ENCODE measurements at regions not wholly inside any gene's neighbourhood (a gene's known extent, or its start where the extent isn't known, plus 50 kb on each side); places are given as distances from the start of the nearest gene placed in this dataset.

GRCh38 chr20:60584221-60584620 lies 626.0 kb downstream of the CDH26 start:
- WGBS, 2 experiments (ENCODE audit: extremely low coverage in 1 of 2, insufficient coverage in 1 of 2, insufficient read length in 1 of 2, insufficient replicate concordance in 2 of 2, low coverage in 1 of 2, low lambda C conversion rate in 2 of 2, missing lambda C conversion rate in 1 of 2): 89% methylated on average over 4 of the region's 4 CpGs; no CpG with 5 or more reads in 1 of the 2 experiments
- ChIA-PET POLR2A (ENCODE audit: partially characterized antibody) (no interaction called here), CTCF (ENCODE audit: partially characterized antibody) (no interaction called here)

More at GRCh38 chr20:60584221-60584620, 626.0 kb downstream of the CDH26 start:
- Histone ChIP-seq H4K5ac (ENCODE audit: insufficient read length, low read depth, low read length) (no peak overlapping the region), H3K9me3 (ENCODE audit: insufficient read depth in 2 of 2, low read depth in 1 of 2, low read length in 1 of 2) (no peaks in the 10 kb centered on the region), H3K27ac (ENCODE audit: low read depth, low read length) (no peak overlapping the region), H3K4me1 (replicated peaks in 1 of 4; ENCODE audit: control insufficient read depth in 3 of 4, insufficient read depth in 4 of 4, low read length in 3 of 4) (peaks cover 0 to 6% (median 4%) of the 10 kb centered on the region in 4 experiments; a peak in 4 of 7 replicates), H2BK20ac (ENCODE audit: low read length) (no peak overlapping the region), H3K79me1 (ENCODE audit: low read depth, low read length) (no peaks in the 10 kb centered on the region), H3K23me2 (ENCODE audit: low read depth, low read length) (no peaks in the 10 kb centered on the region), H3K27me3 (replicated peaks in 1 of 4; ENCODE audit: control insufficient read depth in 3 of 4, extremely low read depth in 1 of 4, insufficient read depth in 3 of 4, low read length in 3 of 4) (no peaks in the 10 kb centered on the region), H4K91ac (replicated peaks; ENCODE audit: insufficient read length, low read length) (no peak overlapping the region), H3K79me2 (ENCODE audit: control insufficient read depth in 1 of 2, insufficient read depth in 2 of 2, low read length in 2 of 2) (no peaks in the 10 kb centered on the region), H3K9ac (replicated peaks in 1 of 4; ENCODE audit: extremely low read depth in 1 of 4, low read depth in 3 of 4, low read length in 3 of 4) (no peak overlapping the region), H3K36me3 (ENCODE audit: control insufficient read depth in 2 of 4, insufficient read depth in 4 of 4, low read length in 3 of 4) (no peaks in the 10 kb centered on the region), H2BK15ac (ENCODE audit: low read length) (no peak overlapping the region), H3K4ac (replicated peaks; ENCODE audit: insufficient read length, low read depth, low read length) (no peak overlapping the region), H3K4me3 (ENCODE audit: extremely low read depth in 1 of 4, insufficient read depth in 2 of 4, low read depth in 3 of 4, low read length in 4 of 4) (no peak overlapping the region), H3K23ac (ENCODE audit: insufficient read length) (no peak overlapping the region), H4K20me1 (replicated peaks in 1 of 2; ENCODE audit: control insufficient read depth in 1 of 2, insufficient read depth in 2 of 2, low read length in 2 of 2) (no peaks in the 10 kb centered on the region), H2BK5ac (ENCODE audit: low read depth, low read length) (no peak overlapping the region), H3K18ac (ENCODE audit: extremely low read depth, low read length) (no peak overlapping the region), H2BK120ac (replicated peaks; ENCODE audit: low read depth, low read length) (no peak overlapping the region), H2BK12ac (ENCODE audit: low read depth, low read length) (no peak overlapping the region), H3K14ac (ENCODE audit: insufficient read length) (no peak overlapping the region), H2AFZ (ENCODE audit: low read length) (no peak overlapping the region), H4K8ac (ENCODE audit: extremely low read depth, insufficient read depth, low read length) (no peak overlapping the region), H2AK5ac (ENCODE audit: low read depth, low read length) (no peak overlapping the region), H3K4me2 (ENCODE audit: insufficient read depth in 1 of 2, low read depth in 2 of 2, low read length in 2 of 2) (no peak overlapping the region), H3K56ac (replicated peaks; ENCODE audit: insufficient read length, low read depth, low read length) (no peak overlapping the region)
- DNase-seq (ENCODE audit: low read depth in 1 of 2, low spot score in 2 of 2): no peak
- TF ChIP-seq CHD1 (IDR thresholded peaks at IDR 0.05; ENCODE audit: low read depth, low read length) (no peak), GABPA (IDR thresholded peaks at IDR 0.05; ENCODE audit: borderline replicate concordance, insufficient read depth, low read length) (no peak), POLR2A (IDR thresholded peaks at IDR 0.05; ENCODE audit: control extremely low read depth in 1 of 2, low read depth in 2 of 2, low read length in 2 of 2) (no peak), BACH1 (IDR thresholded peaks at IDR 0.05; ENCODE audit: low read length) (no peak), EGR1 (IDR thresholded peaks at IDR 0.05; ENCODE audit: borderline replicate concordance, low read depth, low read length) (no peak), CHD2 (IDR thresholded peaks at IDR 0.05; ENCODE audit: low read length) (no peak), TEAD4 (IDR thresholded peaks at IDR 0.05; ENCODE audit: low read depth, low read length) (no peak), SP2 (IDR thresholded peaks at IDR 0.05; ENCODE audit: low read length) (no peak), TAF1 (IDR thresholded peaks at IDR 0.05; ENCODE audit: low read depth, low read length) (no peak), SAP30 (IDR thresholded peaks at IDR 0.05; ENCODE audit: insufficient read depth, insufficient replicate concordance, low read length) (no peak), NRF1 (IDR thresholded peaks at IDR 0.05; ENCODE audit: low read depth, low read length) (no peak), RFX5 (IDR thresholded peaks at IDR 0.05; ENCODE audit: borderline replicate concordance, low read depth, low read length) (no peak), KDM1A (IDR thresholded peaks at IDR 0.05; ENCODE audit: borderline replicate concordance, low read length) (no peak)
- FAIRE-seq: no peak

Data from H1 (cell line).